GM19452 (cell line): ENCODE measurements at regions not wholly inside any gene's neighbourhood (a gene's known extent, or its start where the extent isn't known, plus 50 kb on each side); places are given as distances from the start of the nearest gene placed in this dataset.
A peak's percentile ranks its signal among the peaks of the same experiment; 100 is the strongest.
"Not testable (repeated sequence)": the region's sequence is repeated elsewhere in the genome, so short reads cannot be mapped to it uniquely, and the experiment has no call there.

Experiments
- ATAC-seq: cut with Tn5 transposase; IDR thresholded peaks from one replicate; pipeline ENCODE4 v1.9.1; 2021; ENCODE audit not compliant: unreplicated experiment

DNA sequence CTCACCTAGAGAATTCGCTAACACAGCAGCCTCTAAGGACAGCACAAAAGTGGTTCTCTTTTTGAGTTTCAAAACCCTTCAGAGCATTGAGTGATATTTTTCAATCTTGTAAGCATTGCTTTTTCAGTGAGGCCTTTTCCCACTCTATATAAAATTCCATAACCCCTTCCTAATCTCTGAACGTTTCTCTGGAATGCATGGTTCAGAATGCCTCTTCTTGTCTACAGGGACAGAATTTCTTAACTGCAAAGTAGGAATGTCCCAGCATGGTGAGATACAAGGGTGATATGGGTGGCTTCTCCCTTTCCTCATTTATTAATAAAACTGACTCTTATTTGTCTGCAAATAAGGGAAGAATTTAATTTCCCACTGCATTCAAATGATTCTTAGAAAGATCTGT, 377.9 kb downstream of the LTN1 start:
- no peak for ATAC-seq

GRCh38 chr21:28608646-28609045, 384.0 kb downstream of the LTN1 start:
- ATAC-seq, result no peak

- ATAC-seq, result no peak
These were observed 385.1 kb downstream of the LTN1 start for GRCh38 chr21:28607545-28607944.

GRCh38 chr21:28604946-28605537, 387.6 kb downstream of the LTN1 start:
- peak; percentile 98 for ATAC-seq

DNA sequence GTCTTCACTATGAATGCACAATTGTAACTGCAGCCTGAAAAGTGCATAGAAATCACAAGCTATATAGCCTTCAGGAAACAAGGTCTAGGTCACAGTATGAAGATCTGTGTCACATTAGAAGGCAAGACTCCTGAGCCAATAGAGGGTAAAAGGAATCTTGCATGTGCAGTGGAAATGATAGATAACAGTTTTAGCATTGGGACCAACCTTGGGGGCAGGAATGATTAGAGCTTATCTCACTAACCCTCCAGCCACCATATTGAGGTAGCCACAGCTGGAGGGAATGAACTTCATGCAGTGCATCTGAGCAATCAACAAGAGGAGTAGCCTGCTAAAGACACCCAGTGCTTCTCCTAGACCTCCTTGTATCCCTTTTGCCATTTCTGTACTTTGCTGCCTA, 390.1 kb downstream of the LTN1 start:
- no peak for ATAC-seq

DNA sequence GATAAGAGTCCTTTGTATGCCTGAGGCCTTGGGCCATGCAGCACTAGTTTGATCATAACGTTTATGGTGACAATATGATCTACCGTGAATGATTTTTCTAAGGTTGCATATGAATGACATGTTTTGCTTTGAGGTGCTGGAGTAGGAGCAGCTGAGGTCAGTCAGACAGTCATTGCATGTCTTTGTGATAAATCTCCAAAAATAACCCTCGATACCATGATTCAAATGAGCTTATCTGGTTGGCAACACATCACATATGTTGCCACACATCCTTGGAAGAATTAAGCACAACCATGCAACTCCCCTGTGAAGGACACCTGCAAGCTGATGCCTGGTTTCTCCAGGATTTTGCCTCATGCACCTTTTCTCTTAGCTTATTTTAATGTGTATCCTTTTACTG, 394.5 kb downstream of the LTN1 start:
- no peak for ATAC-seq

DNA sequence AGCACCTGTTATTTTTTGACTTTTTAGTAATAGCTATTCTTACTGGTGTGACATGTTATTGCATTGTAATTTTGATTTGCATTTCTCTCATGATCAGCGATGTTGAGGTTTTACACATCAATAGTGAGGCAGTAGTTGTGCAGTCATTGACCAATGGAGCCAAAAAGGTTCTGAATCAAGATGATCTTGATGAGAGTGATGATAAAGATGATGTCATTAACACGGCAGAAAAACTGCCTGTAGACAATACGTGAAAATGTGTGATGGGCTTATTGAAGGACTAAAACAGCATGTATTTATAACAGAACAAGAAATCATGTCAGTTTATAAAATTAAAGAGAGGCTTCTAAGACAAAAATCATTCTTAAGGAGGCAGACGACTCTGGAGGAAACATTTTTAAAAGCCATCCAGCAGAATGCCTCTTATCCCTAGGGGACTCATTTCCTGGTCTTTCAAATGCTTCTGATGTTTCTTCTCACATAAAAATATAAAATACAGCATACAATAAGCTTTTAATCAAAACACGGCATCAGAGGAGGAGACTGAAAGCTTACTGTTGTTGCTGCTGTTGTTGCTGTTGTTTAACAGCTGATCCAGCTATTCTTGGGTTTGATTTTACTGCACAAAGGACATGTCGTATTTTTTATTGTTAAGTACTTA, 400.3 kb downstream of the LTN1 start:
- ATAC-seq, result no peak

GRCh38 chr21:28590676-28591075, 402.0 kb downstream of the LTN1 start:
- no peak for ATAC-seq

- ATAC-seq, result no peak
These were observed 402.7 kb downstream of the LTN1 start for GRCh38 chr21:28590026-28590425.

DNA sequence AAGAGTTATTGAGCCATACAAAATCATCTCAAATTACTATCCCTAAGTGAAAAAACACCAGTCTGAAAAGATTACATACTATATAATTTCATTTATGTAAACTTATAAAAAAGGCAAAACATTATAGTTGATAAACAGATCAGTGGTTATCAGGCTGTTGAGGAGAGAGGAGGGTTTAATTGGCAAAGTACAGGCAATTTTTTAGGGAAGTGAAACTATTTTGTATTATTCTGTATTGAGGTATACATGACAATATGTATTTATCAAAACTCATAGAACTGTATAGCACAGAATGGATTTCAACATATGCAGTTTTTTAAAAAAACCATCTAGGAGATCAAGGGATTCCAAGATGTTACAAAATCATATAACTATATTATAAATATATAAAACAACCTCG, 403.7 kb downstream of the LTN1 start:
- no peak for ATAC-seq

GRCh38 chr21:28587748-28588147, 404.9 kb downstream of the LTN1 start:
- no peak for ATAC-seq

- no peak for ATAC-seq
These were observed 410.7 kb downstream of the LTN1 start for GRCh38 chr21:28581976-28582375.

DNA sequence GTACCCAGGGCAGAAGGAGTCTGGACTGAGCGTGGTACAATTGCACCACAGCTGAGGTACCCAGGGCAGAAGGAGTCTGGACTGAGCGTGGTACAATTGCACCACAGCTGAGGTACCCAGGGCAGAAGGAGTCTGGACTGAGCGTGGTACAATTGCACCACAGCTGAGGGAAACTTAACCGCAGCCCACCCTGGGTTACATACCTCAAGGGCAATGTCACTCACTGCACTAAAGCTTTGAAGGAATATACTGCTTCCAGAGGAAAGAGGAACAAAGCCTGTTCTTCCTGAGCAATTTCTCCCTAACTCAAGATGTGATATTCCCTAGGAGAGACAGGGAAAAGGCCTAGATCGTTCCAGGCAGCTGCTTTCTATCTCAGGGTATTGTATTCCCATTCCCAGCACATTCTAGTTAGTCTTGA, 411.4 kb downstream of the LTN1 start:
- ATAC-seq, result not testable (repeated sequence)

- no peak for ATAC-seq
These were observed 412.1 kb downstream of the LTN1 start for GRCh38 chr21:28580585-28580984.

DNA sequence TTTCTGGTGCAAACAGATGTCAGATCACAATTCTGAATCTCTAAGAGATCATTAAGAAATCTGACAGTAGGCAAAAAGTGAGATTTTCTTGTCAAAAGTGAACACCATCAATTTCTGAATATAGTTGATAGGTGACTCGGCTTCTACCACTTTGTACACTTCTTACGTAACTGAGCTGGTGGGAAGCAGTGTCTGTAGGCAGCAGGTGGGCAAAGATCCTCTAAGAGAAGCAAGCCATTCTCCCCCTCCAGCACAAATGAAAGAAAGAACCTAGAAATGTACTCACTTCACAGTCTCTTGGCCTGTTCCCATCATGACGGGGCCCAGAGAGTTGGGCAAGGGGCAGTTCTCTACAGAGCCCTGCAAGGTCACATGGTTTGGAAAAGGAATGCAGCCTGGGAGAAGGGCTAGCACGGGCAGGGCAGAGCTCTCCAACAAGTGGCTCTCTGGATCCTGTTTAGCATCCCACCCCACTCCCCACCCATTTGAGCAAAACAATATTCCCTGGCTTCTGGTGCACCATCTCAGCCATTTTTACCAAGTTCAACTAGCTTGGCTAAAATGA, 412.6 kb downstream of the LTN1 start:
- ATAC-seq, result no peak

DNA sequence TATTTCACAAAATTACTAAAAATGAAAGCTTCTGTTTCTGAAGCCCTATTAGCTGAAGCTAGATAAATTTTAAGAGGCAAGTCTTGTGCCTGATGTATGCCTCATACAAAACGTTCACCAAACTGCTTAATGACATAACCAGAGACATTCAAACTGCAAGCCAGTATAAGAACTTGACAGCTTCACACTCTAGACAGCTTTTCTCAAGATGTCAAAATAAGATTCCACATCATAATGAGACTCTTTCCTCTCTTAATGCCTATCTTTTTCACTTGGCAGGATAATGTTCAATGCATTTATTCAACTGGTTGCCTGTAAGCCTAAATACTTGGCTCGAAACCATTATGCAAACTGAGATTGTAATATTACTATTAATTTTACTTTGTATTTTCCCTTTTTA, 424.0 kb downstream of the LTN1 start:
- no peak for ATAC-seq

GRCh38 chr21:28563933-28564332, 428.7 kb downstream of the LTN1 start:
- ATAC-seq, result not testable (repeated sequence)

GRCh38 chr21:28561772-28562171, 430.9 kb downstream of the LTN1 start:
- no peak for ATAC-seq

GRCh38 chr21:28554660-28555475, 437.8 kb downstream of the LTN1 start:
- ATAC-seq, result no peak

DNA sequence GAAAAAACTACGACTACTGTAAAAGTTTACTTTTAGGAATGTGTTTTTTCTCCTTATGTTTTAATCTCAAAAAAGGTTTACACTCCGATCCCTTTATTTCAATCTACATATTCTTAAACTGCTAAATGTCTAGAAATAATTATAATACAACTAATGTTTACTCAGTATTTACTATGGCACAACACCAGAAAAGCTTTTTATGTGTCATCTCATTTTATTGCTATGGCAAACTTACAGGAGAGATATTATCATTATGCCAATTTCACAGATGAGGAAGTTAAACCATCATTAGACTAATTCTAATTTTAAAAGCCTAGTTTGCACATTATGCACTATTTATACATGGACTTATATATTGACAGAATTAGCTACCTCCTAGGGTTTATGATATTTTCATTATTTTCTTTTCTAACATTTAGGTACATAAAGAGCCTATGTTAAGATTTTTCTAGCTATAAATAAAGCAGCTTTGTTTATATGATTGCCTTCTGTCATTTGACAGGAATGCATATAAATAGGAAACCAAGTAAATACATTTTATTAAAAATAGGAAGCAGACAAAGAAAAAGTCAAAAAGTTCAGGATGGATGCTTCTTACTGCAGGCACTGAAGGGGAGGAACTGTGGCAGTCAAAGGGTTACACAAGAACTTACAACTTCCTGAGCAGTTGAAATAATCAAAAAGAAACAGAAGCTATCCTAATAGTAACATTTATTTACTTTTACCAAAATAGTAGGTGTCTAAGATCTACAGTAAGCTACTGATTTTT, 442.4 kb downstream of the LTN1 start:
- ATAC-seq, result no peak

DNA sequence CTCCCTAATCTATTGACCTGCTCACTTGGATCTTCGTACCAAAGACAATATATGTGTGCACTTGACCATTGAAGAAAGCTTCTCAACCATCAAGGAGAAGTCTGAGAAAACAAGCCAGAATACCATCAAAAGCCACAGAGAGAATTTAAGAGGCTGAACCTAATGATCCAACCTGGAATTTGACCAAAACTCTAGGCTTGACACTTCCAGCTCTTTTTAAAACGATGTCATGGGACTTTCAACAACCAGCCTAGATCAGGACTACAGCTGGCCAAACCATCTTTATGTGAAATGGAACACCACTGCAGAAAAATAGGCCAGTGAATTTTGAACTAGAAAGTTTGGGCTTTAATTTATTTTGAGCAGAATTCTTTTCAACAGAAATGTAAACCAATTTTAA, 444.4 kb downstream of the LTN1 start:
- ATAC-seq, result no peak
